ENCODE measurements at regions not wholly inside any gene's neighbourhood (a gene's known extent, or its start where the extent isn't known, plus 50 kb on each side); places are given as distances from the start of the nearest gene placed in this dataset.
"Not testable (repeated sequence)": the region's sequence is repeated elsewhere in the genome, so short reads cannot be mapped to it uniquely, and the experiment has no call there.

DNA sequence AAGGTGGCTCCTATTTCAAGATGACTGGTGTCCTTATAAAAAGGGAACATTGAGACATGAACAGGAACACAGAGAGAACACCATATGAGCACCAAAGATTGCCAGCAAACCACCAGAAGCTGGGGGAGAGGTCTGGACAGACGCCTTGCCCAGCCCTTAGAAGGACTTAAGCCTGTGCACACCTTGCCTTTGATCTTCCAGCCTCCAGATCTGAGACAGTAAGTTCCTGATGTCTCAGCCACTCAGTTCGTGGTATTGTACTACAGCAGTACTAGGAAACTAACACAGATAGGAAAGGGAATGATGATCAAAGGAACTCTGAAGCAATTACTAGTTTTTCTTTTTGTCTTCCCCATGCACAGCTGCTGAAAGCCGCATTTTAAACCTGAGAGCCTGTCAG is 137.3 kb upstream of the FHL2 start:
- no peak overlapping the region for H3K4me3 Mint-ChIP-seq
- ATAC-seq (replicated peaks in 1 of 4), result no peak
- Histone ChIP-seq H3K27ac (ENCODE audit: low read length) (no peak overlapping the region), H3K27me3 (replicated peaks in 1 of 2; ENCODE audit: control insufficient read depth in 2 of 2, extremely low read depth in 1 of 2, insufficient read depth in 2 of 2, low read length in 1 of 2) (peaks cover 0 to 17% of the 10 kb centered on the region in 2 experiments), H3K4me3 (ENCODE audit: control insufficient read depth in 1 of 2, extremely low read depth in 1 of 2, low read length in 1 of 2) (no peak overlapping the region), H3K4me1 (ENCODE audit: control insufficient read depth in 1 of 2, extremely low read depth in 1 of 2, insufficient read depth in 2 of 2, low read length in 2 of 2) (no peaks in the 10 kb centered on the region), H3K36me3 (ENCODE audit: control insufficient read depth in 2 of 2, extremely low read depth in 1 of 2, insufficient read depth in 1 of 2, low read length in 1 of 2) (no peaks in the 10 kb centered on the region), H3K9me3 (no peaks in the 10 kb centered on the region)
- H3K27me3 Mint-ChIP-seq, result peaks cover 5 to 16% of the 10 kb centered on the region in 2 donors
- no peak overlapping the region for H3K27ac Mint-ChIP-seq
- H3K36me3 Mint-ChIP-seq, result no peaks in the 10 kb centered on the region
- ChIA-PET POLR2A (no interaction called here), CTCF (no interaction called here)
- WGBS (ENCODE audit: insufficient coverage), result 45% methylated on average over 2 of the region's 3 CpGs
- DNase-seq, result no peak
- peaks cover 0 to 7% (median 6%) of the 10 kb centered on the region in 3 donors for H3K4me1 Mint-ChIP-seq
- no peaks in the 10 kb centered on the region for H3K9me3 Mint-ChIP-seq

DNA sequence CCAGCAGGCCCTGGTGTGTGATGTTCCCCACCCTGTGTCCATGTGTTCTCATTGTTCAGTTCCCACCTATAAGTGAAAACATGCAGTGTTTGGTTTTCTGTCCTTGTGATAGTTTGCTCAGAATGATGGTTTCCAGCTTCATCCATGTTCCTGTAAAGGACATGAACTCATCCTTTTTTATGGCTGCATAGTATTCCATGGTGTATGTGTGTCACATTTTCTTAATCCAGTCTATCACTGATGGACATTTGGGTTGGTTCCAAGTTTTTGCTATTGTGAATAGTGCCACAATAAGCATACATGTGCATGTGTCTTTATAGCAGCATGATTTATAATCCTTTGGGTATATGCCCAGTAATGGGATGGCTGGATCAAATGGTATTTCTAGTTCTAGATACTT is 130.4 kb upstream of the FHL2 start:
- H3K9me3 ChIP-seq; DNase-seq; H3K36me3 ChIP-seq (ENCODE audit: control insufficient read depth in 2 of 2, extremely low read depth in 1 of 2, insufficient read depth in 1 of 2, low read length in 1 of 2); POLR2A ChIA-PET; H3K27ac Mint-ChIP-seq; ATAC-seq (replicated peaks in 1 of 4); H3K4me3 ChIP-seq (ENCODE audit: control insufficient read depth in 1 of 2, extremely low read depth in 1 of 2, low read length in 1 of 2); H3K9me3 Mint-ChIP-seq; H3K36me3 Mint-ChIP-seq; H3K4me1 ChIP-seq (ENCODE audit: control insufficient read depth in 1 of 2, extremely low read depth in 1 of 2, insufficient read depth in 2 of 2, low read length in 2 of 2); H3K4me3 Mint-ChIP-seq; CTCF ChIA-PET; H3K27ac ChIP-seq (ENCODE audit: low read length); H3K4me1 Mint-ChIP-seq; H3K27me3 Mint-ChIP-seq: not testable (repeated sequence)
- H3K27me3 ChIP-seq (replicated peaks in 1 of 2; ENCODE audit: control insufficient read depth in 2 of 2, extremely low read depth in 1 of 2, insufficient read depth in 2 of 2, low read length in 1 of 2), result peaks cover 0 to 20% of the 10 kb centered on the region in 2 experiments

DNA sequence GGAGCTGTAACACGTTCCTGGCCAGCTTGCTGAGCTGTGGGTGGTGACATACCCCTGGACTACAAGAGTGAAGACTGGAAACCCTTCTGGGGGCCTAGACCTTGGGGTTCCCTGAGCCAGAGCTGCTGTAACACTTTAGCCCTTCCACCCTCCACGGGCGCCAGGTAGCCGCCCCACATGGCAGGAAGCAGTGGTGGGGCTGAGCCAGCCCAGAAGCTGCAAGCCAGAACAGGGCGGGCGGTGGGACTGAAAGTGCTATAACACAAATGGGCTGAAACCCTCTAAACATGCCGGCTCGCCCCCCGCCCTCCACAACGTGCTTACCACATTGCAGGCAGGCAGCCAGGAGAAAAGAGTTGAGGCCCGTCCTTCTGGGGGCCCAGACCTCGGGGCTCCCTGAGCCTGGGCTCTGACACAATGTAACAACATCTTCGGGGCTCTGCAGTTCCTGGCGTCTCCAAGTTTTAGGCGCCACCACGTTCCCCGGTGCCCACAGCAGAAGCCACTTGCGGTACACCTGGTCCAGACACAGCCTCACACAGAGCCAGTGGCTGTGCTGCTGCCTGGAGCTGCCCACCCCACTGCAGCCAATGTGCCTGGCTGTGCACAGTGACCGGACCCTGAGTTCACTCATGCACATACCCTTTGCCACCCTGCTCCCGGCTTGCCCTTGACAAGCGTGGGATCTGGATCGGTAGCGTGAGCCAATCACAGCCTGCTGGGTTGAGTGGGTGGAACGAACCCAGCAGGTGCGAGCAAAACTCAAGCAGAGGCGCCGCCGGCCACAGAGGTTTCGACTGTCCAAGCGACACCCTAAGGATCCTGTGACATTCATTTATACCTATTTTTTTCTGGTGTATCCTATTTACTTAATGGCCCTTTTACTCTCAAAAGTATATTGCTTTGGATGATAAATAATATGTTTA is 127.4 kb upstream of the FHL2 start:
- Mint-ChIP-seq H3K36me3 (no peaks in the 10 kb centered on the region), H3K27ac (no peak overlapping the region), H3K4me1 (no peaks in the 10 kb centered on the region), H3K9me3 (no peaks in the 10 kb centered on the region), H3K27me3 (no peaks in the 10 kb centered on the region), H3K4me3 (no peak overlapping the region)
- Histone ChIP-seq H3K27me3 (replicated peaks in 1 of 2; ENCODE audit: control insufficient read depth in 2 of 2, extremely low read depth in 1 of 2, insufficient read depth in 2 of 2, low read length in 1 of 2) (peaks cover 0 to 21% of the 10 kb centered on the region in 2 experiments), H3K36me3 (ENCODE audit: control insufficient read depth in 2 of 2, extremely low read depth in 1 of 2, insufficient read depth in 1 of 2, low read length in 1 of 2) (no peaks in the 10 kb centered on the region), H3K9me3 (no peaks in the 10 kb centered on the region), H3K4me3 (ENCODE audit: control insufficient read depth in 1 of 2, extremely low read depth in 1 of 2, low read length in 1 of 2) (no peak overlapping the region), H3K27ac (ENCODE audit: low read length) (no peak overlapping the region), H3K4me1 (ENCODE audit: control insufficient read depth in 1 of 2, extremely low read depth in 1 of 2, insufficient read depth in 2 of 2, low read length in 2 of 2) (no peaks in the 10 kb centered on the region)
- 78% methylated on average over 23 of the region's 30 CpGs for WGBS (ENCODE audit: insufficient coverage)
- ATAC-seq (replicated peaks in 1 of 4) (no peak), DNase-seq (no peak)
- CTCF ChIA-PET, result interaction anchor here in 1 of 2 donors (1.1 kb wide), 1 partner anchor 11 kb away, joined by 4 read pairs; no protein-coding TSS in a partner anchor
- POLR2A ChIA-PET, result no interaction called here

DNA sequence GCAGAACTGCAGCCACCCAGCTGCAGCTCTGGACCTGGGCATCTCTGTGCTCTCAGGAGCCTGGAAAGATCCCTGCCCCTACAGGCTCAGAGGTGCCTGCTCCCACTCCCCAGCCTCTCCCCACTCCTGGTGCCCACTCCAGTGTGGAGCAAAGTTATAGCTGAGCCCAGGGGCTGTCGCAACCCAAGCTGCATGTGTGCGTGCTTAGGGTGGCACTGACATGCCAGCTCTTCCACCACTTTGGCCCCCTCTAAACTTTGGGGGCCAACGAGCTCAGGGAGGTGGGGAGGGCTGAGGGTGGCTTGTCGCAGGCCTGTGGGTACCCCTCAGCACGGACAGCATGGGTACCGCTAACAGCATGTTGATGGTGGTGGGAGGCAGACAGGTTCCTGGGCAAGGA is 126.3 kb upstream of the FHL2 start:
- H3K27me3 Mint-ChIP-seq, result peaks cover 0 to 3% of the 10 kb centered on the region in 2 donors
- H3K4me3 Mint-ChIP-seq, result no peak overlapping the region
- ChIA-PET CTCF (interaction anchor here (0.6 to 1.1 kb wide), 3 partner anchors 10 to 160 kb away, joined by 3 to 4 read pairs (median 4); no protein-coding TSS in a partner anchor), POLR2A (interaction anchor here in 1 of 2 donors (0.6 kb wide), 1 partner anchor 223 kb away, joined by 3 read pairs; no protein-coding TSS in a partner anchor)
- peaks cover 0 to 21% of the 10 kb centered on the region in 2 experiments for H3K27me3 ChIP-seq (replicated peaks in 1 of 2; ENCODE audit: control insufficient read depth in 2 of 2, extremely low read depth in 1 of 2, insufficient read depth in 2 of 2, low read length in 1 of 2)
- H3K27ac ChIP-seq (ENCODE audit: low read length), result no peak overlapping the region
- H3K4me3 ChIP-seq (ENCODE audit: control insufficient read depth in 1 of 2, extremely low read depth in 1 of 2, low read length in 1 of 2), result no peak overlapping the region
- H3K36me3 ChIP-seq (ENCODE audit: control insufficient read depth in 2 of 2, extremely low read depth in 1 of 2, insufficient read depth in 1 of 2, low read length in 1 of 2), result no peaks in the 10 kb centered on the region
- no peak for DNase-seq
- H3K27ac Mint-ChIP-seq, result no peak overlapping the region
- WGBS (ENCODE audit: insufficient coverage), result 72% methylated on average over 4 of the region's 6 CpGs
- no peaks in the 10 kb centered on the region for H3K9me3 Mint-ChIP-seq
- H3K4me1 Mint-ChIP-seq, result no peaks in the 10 kb centered on the region
- H3K4me1 ChIP-seq (ENCODE audit: control insufficient read depth in 1 of 2, extremely low read depth in 1 of 2, insufficient read depth in 2 of 2, low read length in 2 of 2), result no peaks in the 10 kb centered on the region
- no peak for ATAC-seq (replicated peaks in 1 of 4)
- H3K36me3 Mint-ChIP-seq, result no peaks in the 10 kb centered on the region
- H3K9me3 ChIP-seq, result no peaks in the 10 kb centered on the region

DNA sequence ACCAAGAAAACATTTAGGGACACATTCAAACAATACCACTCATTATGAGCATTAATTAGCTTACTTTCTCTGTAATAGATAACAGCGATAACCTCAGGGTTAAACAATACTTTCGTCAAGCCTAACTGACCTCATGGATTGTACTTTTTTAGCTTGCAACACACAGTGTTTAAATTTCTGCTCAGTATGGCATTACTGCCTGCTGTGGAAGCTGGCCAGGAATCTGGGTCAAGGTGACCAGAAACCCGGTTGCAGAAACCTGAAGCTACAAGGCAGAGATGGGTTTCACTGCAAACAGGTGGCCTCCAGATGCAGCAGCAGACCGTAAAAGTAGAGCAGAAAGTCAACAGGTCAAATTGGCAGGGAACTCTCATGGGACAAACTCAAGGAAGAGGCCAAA is 123.8 kb upstream of the FHL2 start:
- DNase-seq, result no peak
- no peak for ATAC-seq (replicated peaks in 1 of 4)
- 88% methylated on average over 2 of the region's 4 CpGs for WGBS (ENCODE audit: insufficient coverage)
- Histone ChIP-seq H3K27me3 (replicated peaks in 1 of 2; ENCODE audit: control insufficient read depth in 2 of 2, extremely low read depth in 1 of 2, insufficient read depth in 2 of 2, low read length in 1 of 2) (peaks cover 0 to 29% of the 10 kb centered on the region in 2 experiments), H3K9me3 (no peaks in the 10 kb centered on the region), H3K27ac (ENCODE audit: low read length) (no peak overlapping the region), H3K4me1 (ENCODE audit: control insufficient read depth in 1 of 2, extremely low read depth in 1 of 2, insufficient read depth in 2 of 2, low read length in 2 of 2) (no peaks in the 10 kb centered on the region), H3K36me3 (ENCODE audit: control insufficient read depth in 2 of 2, extremely low read depth in 1 of 2, insufficient read depth in 1 of 2, low read length in 1 of 2) (no peaks in the 10 kb centered on the region), H3K4me3 (ENCODE audit: control insufficient read depth in 1 of 2, extremely low read depth in 1 of 2, low read length in 1 of 2) (no peak overlapping the region)
- CTCF ChIA-PET, result interaction anchor here (0.6 to 2.8 kb wide), 5 partner anchors 24 to 424 kb away, joined by 3 to 17 read pairs (median 4); no protein-coding TSS in a partner anchor
- no peaks in the 10 kb centered on the region for H3K36me3 Mint-ChIP-seq
- no peaks in the 10 kb centered on the region for H3K4me1 Mint-ChIP-seq
- peaks cover 2 to 3% of the 10 kb centered on the region in 2 donors for H3K27me3 Mint-ChIP-seq
- POLR2A ChIA-PET, result no interaction called here
- no peak overlapping the region for H3K4me3 Mint-ChIP-seq
- H3K9me3 Mint-ChIP-seq, result no peaks in the 10 kb centered on the region
- H3K27ac Mint-ChIP-seq, result no peak overlapping the region

DNA sequence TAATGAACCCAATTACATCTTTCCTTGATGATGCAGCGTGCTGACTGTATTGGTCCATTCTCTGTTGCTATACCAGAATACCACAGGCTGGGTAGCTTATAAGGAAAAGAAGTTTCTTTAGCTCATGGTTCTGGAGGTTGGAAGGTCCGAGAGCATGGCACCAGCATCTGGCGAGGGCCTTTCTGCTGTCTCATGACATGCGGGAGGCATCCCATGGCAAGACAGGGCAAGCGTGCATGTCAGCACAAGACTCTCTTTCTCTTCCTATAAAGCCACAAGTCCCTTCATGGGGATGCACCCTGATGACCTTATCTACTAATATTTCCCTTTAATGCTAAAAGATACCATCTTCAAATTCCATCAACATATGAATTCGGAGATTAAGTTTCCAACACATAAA is 122.8 kb upstream of the FHL2 start:
- Mint-ChIP-seq H3K4me1 (no peaks in the 10 kb centered on the region), H3K36me3 (no peaks in the 10 kb centered on the region), H3K9me3 (no peaks in the 10 kb centered on the region), H3K27me3 (peaks cover 2 to 3% of the 10 kb centered on the region in 2 donors), H3K4me3 (no peak overlapping the region), H3K27ac (no peak overlapping the region)
- Histone ChIP-seq H3K4me1 (ENCODE audit: control insufficient read depth in 1 of 2, extremely low read depth in 1 of 2, insufficient read depth in 2 of 2, low read length in 2 of 2) (no peaks in the 10 kb centered on the region), H3K4me3 (ENCODE audit: control insufficient read depth in 1 of 2, extremely low read depth in 1 of 2, low read length in 1 of 2) (no peak overlapping the region), H3K36me3 (ENCODE audit: control insufficient read depth in 2 of 2, extremely low read depth in 1 of 2, insufficient read depth in 1 of 2, low read length in 1 of 2) (no peaks in the 10 kb centered on the region), H3K27me3 (replicated peaks in 1 of 2; ENCODE audit: control insufficient read depth in 2 of 2, extremely low read depth in 1 of 2, insufficient read depth in 2 of 2, low read length in 1 of 2) (peaks cover 0 to 28% of the 10 kb centered on the region in 2 experiments), H3K27ac (ENCODE audit: low read length) (no peak overlapping the region), H3K9me3 (no peaks in the 10 kb centered on the region)
- ATAC-seq (replicated peaks in 1 of 4) (no peak), DNase-seq (no peak)
- POLR2A ChIA-PET, result interaction anchor here in 1 of 2 donors (0.5 to 0.6 kb wide), 2 partner anchors 125 to 320 kb away, joined by 3 to 6 read pairs; no protein-coding TSS in a partner anchor
- CTCF ChIA-PET, result interaction anchor here (0.7 to 2.8 kb wide), 12 partner anchors 23 to 1041 kb away, joined by 3 to 17 read pairs (median 3); no protein-coding TSS in a partner anchor
- 68% methylated on average over 4 of the region's 6 CpGs for WGBS (ENCODE audit: insufficient coverage)
